BJ (cell line): ENCODE measurements at regions not wholly inside any gene's neighbourhood (a gene's known extent, or its start where the extent isn't known, plus 50 kb on each side); places are given as distances from the start of the nearest gene placed in this dataset.

Experiments used
- CTCF ChIA-PET: fragments of 350-600 bp; formaldehyde crosslinking; extraction: SDS; loops from one replicate; lab custom pipeline; 2021; ENCODE audit warnings: antibody characterized with exemption, inconsistent platforms; lab: Yijun Ruan, JAX
- POLR2A ChIA-PET: fragments of 300-600 bp; sonication (Branson Sonifier 250); formaldehyde crosslinking; extraction: SDS; loops from one replicate; lab custom pipeline; 2021; ENCODE audit warnings: antibody characterized with exemption; lab: Charles Lee
- DNase-seq: peaks from one replicate; pipeline ENCODE4 v3.0.0-alpha.2; 2011; ENCODE audit warnings: low read depth
- H3K27me3 ChIP-seq: 2 replicates; pipeline ENCODE4 v1.6.0; 2011; ENCODE audit warnings: low read length; ENCODE audit not compliant: control insufficient read depth, insufficient read depth
- H3K36me3 ChIP-seq: 2 replicates; pipeline ENCODE4 v1.5.1; 2011; ENCODE audit warnings: low read length; ENCODE audit not compliant: control insufficient read depth, insufficient read depth
- H3K4me3 ChIP-seq: 2 replicates; pipeline ENCODE4 v1.5.1; 2011; ENCODE audit warnings: low read depth, mild to moderate bottlenecking, control low read depth, low read length
- TF ChIP-seq, protein P1 (sequence below): IDR thresholded peaks from 2 replicates; pipeline ENCODE4 v1.5.1; 2011; ENCODE audit warnings: low read depth, mild to moderate bottlenecking, control low read depth, inconsistent platforms, low read length, moderate library complexity; ENCODE audit not compliant: insufficient read depth

DNA sequence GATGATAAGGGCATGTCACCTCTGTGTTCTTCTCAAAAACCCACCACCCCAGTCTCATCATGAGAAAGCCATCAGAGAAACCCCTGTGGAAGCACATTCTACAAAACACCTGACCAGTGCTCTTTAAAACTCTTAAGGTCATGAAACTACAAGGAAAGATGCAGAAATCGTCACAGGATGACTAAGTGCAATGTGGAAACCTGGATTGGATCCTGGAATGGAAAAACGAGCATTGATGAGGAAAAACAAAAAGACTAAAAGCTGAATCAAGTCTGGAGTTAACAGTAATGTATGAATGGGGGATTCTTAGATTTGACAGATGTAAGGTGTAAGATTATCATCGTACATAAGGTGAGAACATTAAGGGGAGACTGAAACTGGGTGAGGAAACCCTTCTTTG, 211.0 kb downstream of the TBX5 start:
- Histone ChIP-seq H3K27me3 (peaks cover 1% of the 10 kb centered on the region; the same call in 1 of the 2 replicates), H3K36me3 (no peaks in the 10 kb centered on the region), H3K4me3 (no peak overlapping the region)
- POLR2A ChIA-PET, result no interaction called here
- TF ChIP-seq, protein P1, sequence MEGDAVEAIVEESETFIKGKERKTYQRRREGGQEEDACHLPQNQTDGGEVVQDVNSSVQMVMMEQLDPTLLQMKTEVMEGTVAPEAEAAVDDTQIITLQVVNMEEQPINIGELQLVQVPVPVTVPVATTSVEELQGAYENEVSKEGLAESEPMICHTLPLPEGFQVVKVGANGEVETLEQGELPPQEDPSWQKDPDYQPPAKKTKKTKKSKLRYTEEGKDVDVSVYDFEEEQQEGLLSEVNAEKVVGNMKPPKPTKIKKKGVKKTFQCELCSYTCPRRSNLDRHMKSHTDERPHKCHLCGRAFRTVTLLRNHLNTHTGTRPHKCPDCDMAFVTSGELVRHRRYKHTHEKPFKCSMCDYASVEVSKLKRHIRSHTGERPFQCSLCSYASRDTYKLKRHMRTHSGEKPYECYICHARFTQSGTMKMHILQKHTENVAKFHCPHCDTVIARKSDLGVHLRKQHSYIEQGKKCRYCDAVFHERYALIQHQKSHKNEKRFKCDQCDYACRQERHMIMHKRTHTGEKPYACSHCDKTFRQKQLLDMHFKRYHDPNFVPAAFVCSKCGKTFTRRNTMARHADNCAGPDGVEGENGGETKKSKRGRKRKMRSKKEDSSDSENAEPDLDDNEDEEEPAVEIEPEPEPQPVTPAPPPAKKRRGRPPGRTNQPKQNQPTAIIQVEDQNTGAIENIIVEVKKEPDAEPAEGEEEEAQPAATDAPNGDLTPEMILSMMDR, result no peak
- DNase-seq, result no peak
- CTCF ChIA-PET, result no interaction called here

DNA sequence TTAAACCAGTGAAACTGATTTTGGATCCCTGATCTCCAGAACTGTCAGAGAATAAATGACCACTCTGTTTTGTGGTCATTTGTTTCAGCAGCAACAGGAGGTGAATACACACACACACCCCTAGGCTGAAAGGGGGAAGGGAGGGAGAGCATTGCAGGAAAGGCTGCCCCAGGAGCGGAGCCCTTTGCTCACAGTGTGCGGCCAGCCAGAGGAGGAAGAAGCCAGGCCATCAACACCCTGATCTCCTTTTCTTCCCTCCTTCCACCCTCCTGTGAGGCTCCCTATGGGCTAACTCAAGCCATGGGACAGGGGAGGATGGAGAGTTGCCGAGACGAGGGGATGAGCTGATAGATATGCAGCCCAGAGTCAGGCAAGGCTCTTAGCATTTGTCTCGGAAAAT, 211.9 kb downstream of the TBX5 start:
- no peak for DNase-seq
- ChIA-PET POLR2A (no interaction called here), CTCF (no interaction called here)
- H3K27me3 ChIP-seq, result peaks cover 1% of the 10 kb centered on the region; the same call in 1 of the 2 replicates
- no peak overlapping the region for H3K4me3 ChIP-seq
- TF ChIP-seq, protein P1, result no peak
- H3K36me3 ChIP-seq, result no peaks in the 10 kb centered on the region

DNA sequence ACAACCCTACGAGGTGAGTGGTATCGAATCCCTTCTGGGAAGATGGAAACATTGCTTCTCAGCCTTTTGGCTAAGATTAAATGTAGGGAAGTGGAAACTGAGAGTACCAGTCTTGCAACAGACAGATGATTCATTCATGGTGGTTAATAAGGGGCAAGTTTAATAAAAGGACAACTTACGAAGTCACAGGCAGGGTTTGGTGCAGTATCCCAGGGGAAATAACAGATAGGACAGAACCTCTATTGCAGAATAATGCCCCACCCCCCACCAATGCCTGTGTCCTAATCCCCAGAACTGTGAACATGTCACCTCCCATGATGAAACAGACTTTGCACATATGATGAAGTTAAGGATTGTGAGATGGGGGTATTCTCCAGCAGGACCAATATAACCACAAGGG, 212.5 kb downstream of the TBX5 start:
- POLR2A ChIA-PET, result no interaction called here
- no peak for DNase-seq
- Histone ChIP-seq H3K36me3 (no peaks in the 10 kb centered on the region), H3K27me3 (peaks cover 1% of the 10 kb centered on the region; the same call in 1 of the 2 replicates), H3K4me3 (no peak overlapping the region)
- CTCF ChIA-PET, result no interaction called here
- TF ChIP-seq, protein P1, result no peak

DNA sequence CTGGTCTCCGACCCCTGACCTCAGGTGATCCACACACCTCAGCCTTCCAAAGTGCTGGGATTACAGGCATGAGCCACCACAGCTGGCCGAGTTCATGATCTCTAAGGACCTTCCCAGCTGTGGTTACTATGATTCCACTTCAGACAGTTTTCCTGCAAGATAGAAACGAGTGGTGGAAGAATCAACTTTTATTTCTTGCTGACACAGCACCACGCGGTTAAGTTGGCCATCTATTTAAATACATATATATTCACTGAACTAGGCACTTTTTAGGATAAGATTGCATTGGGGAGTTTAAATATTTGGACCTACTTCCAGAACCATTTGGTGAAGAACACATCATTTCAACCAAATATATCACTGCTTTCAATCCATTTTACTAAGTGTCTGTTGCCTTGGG, 213.4 kb downstream of the TBX5 start:
- TF ChIP-seq, protein P1, result no peak
- POLR2A ChIA-PET, result no interaction called here
- no peak overlapping the region for H3K4me3 ChIP-seq
- DNase-seq, result no peak
- CTCF ChIA-PET, result interaction anchor here (1.4 kb wide), 1 partner anchor 24 kb away, joined by 3 read pairs; no protein-coding TSS in a partner anchor
- peaks cover 1% of the 10 kb centered on the region; the same call in 1 of the 2 replicates for H3K27me3 ChIP-seq
- no peaks in the 10 kb centered on the region for H3K36me3 ChIP-seq

DNA sequence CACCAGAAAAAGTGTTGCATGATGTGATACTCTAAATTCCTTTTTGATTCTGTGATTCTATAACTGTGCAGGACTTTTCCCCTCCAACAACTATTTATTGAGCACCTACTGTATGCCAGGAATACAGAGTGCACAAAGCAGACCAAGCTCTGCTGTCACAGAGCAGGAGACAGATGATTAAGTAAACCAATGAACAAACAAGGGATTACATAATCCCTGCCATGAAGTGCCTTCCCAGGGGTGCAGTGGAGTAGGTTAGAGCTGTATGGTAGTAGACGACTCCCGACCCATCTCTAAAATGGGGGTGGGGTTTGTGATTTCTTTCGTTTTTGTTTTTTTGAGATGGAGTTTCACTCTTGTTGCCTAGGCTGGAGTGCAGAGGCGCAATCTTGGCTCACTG, 213.9 kb downstream of the TBX5 start:
- ChIA-PET POLR2A (no interaction called here), CTCF (interaction anchor here (0.7 to 1.4 kb wide), 2 partner anchors 24 to 211 kb away, joined by 3 read pairs; no protein-coding TSS in a partner anchor)
- H3K36me3 ChIP-seq, result no peaks in the 10 kb centered on the region
- H3K27me3 ChIP-seq, result peaks cover 1% of the 10 kb centered on the region; the same call in 1 of the 2 replicates
- DNase-seq, result no peak
- no peak overlapping the region for H3K4me3 ChIP-seq
- TF ChIP-seq, protein P1, result no peak
